NCI-H82 (cell line): ENCODE measurements at regions not wholly inside any gene's neighbourhood (a gene's known extent, or its start where the extent isn't known, plus 50 kb on each side); places are given as distances from the start of the nearest gene placed in this dataset.
A peak's percentile ranks its signal among the peaks of the same experiment; 100 is the strongest.

Source experiments
- DNase-seq: peaks from one replicate; lab custom pipeline; 2025; lab: John Stamatoyannopoulos, UW

- peak; percentile 93 for DNase-seq
Measured at GRCh38 chr5:87872986-87873385, 395.7 kb downstream of the TMEM161B start.

- no peak for DNase-seq
Measured at GRCh38 chr5:87868792-87869191, 399.9 kb downstream of the TMEM161B start.

- DNase-seq, result no peak
Measured at GRCh38 chr5:87867281-87867680, 401.4 kb downstream of the TMEM161B start.

GRCh38 chr5:87853541-87853940, 415.1 kb downstream of the TMEM161B start:
- no peak for DNase-seq

- DNase-seq, result no peak
Measured at GRCh38 chr5:87851603-87852002, 417.0 kb downstream of the TMEM161B start.

GRCh38 chr5:87850843-87851242, 417.8 kb downstream of the TMEM161B start:
- no peak for DNase-seq

- no peak for DNase-seq
Measured at GRCh38 chr5:87845734-87846133, 422.9 kb downstream of the TMEM161B start.

GRCh38 chr5:87844866-87845265, 423.8 kb downstream of the TMEM161B start:
- no peak for DNase-seq

- no peak for DNase-seq
Measured at GRCh38 chr5:87844449-87844848, 424.2 kb downstream of the TMEM161B start.

GRCh38 chr5:87836696-87837095, 424.0 kb upstream of the CCNH start:
- DNase-seq, result no peak

- DNase-seq, result no peak
Measured at GRCh38 chr5:87831499-87831898, 418.8 kb upstream of the CCNH start.

- DNase-seq, result no peak
Measured at GRCh38 chr5:87829217-87829551, 416.5 kb upstream of the CCNH start.

- DNase-seq, result no peak
Measured at GRCh38 chr5:87828545-87829216, 416.0 kb upstream of the CCNH start.

GRCh38 chr5:87827539-87827938, 414.8 kb upstream of the CCNH start:
- DNase-seq, result no peak

GRCh38 chr5:87826507-87826906, 413.8 kb upstream of the CCNH start:
- no peak for DNase-seq

- no peak for DNase-seq
Measured at GRCh38 chr5:87825583-87825982, 412.9 kb upstream of the CCNH start.

- DNase-seq, result no peak
Measured at GRCh38 chr5:87807783-87808182, 395.1 kb upstream of the CCNH start.

GRCh38 chr5:87803352-87803751, 390.6 kb upstream of the CCNH start:
- DNase-seq, result no peak

- no peak for DNase-seq
Measured at GRCh38 chr5:87791869-87792268, 379.1 kb upstream of the CCNH start.

GRCh38 chr5:87788416-87788815, 375.7 kb upstream of the CCNH start:
- no peak for DNase-seq

GRCh38 chr5:87787625-87788256, 375.0 kb upstream of the CCNH start:
- DNase-seq, result no peak

GRCh38 chr5:87787086-87787485, 374.4 kb upstream of the CCNH start:
- DNase-seq, result no peak

GRCh38 chr5:87786471-87786870, 373.7 kb upstream of the CCNH start:
- DNase-seq, result no peak
